ENCODE measurements at regions not wholly inside any gene's neighbourhood (a gene's known extent, or its start where the extent isn't known, plus 50 kb on each side); places are given as distances from the start of the nearest gene placed in this dataset.

DNA sequence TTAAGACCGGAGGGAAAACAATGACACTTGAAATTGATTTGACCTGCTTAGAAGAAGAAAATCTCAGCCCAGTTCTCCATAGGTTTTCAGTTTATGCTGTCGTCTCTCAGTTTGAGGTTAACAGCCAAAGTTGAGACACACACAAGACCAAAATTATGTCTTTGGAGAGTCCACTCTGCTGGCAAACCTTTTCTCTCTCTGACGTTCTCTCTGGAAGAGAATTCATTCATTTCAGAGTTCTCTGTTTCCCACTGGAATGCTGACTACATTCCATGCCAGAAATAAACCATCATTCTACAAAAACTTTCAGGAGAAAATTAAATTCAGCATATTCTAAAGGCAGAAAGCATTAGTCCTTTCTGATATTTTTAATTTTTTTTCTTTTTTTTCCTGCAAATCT, 155.2 kb downstream of the TFAP2A start:
- Histone ChIP-seq H2AFZ (ENCODE audit: low read length) (no peak overlapping the region), H3K9ac (ENCODE audit: extremely low read depth, insufficient read length, low read length) (no peak overlapping the region), H2BK5ac (ENCODE audit: insufficient read length, low read length) (no peak overlapping the region), H3K4me1 (ENCODE audit: insufficient read depth, low read length) (no peaks in the 10 kb centered on the region), H3K4me2 (ENCODE audit: insufficient read depth, insufficient read length, low read length) (no peak overlapping the region), H3K18ac (ENCODE audit: insufficient read length, low read depth, low read length) (no peak overlapping the region), H3K56ac (ENCODE audit: insufficient read length, low read depth, low read length) (no peak overlapping the region), H4K20me1 (ENCODE audit: control insufficient read depth, insufficient read depth, insufficient read length) (no peaks in the 10 kb centered on the region), H4K91ac (ENCODE audit: insufficient read length, low read depth, low read length) (no peak overlapping the region), H2AK5ac (ENCODE audit: insufficient read length, low read length) (no peak overlapping the region), H3K79me2 (ENCODE audit: insufficient read depth, low read length) (no peaks in the 10 kb centered on the region), H3K23me2 (ENCODE audit: insufficient read length, low read depth, low read length, poor library complexity, severe bottlenecking) (no peaks in the 10 kb centered on the region), H3K27ac (ENCODE audit: insufficient read length, low read depth, low read length) (no peak overlapping the region), H3T11ph (ENCODE audit: low read length) (no peak overlapping the region), H2BK12ac (ENCODE audit: insufficient read length, low read depth, low read length) (no peak overlapping the region), H3K9me3 (ENCODE audit: control insufficient read depth, low read depth, low read length) (no peaks in the 10 kb centered on the region), H4K8ac (replicated peaks; ENCODE audit: insufficient read length, low read depth, low read length) (no peak overlapping the region), H3K23ac (ENCODE audit: insufficient read length, low read depth, low read length) (no peak overlapping the region), H2BK120ac (ENCODE audit: low read depth, low read length, poor library complexity, severe bottlenecking) (no peak overlapping the region), H2BK20ac (ENCODE audit: low read depth, low read length, poor library complexity, severe bottlenecking) (no peak overlapping the region), H3K4ac (ENCODE audit: low read depth, low read length) (no peak overlapping the region), H3K27me3 (ENCODE audit: insufficient read depth, low read length) (no peaks in the 10 kb centered on the region), H3K14ac (ENCODE audit: insufficient read depth, low read length) (no peak overlapping the region), H4K5ac (ENCODE audit: insufficient read length, low read depth, low read length) (no peak overlapping the region), H3K79me1 (ENCODE audit: insufficient read depth, low read depth, low read length, poor library complexity, severe bottlenecking) (no peaks in the 10 kb centered on the region), H2BK15ac (ENCODE audit: low read depth, low read length) (no peak overlapping the region)
- WGBS (ENCODE audit: extremely low coverage, insufficient read length, low lambda C conversion rate), result no CpG with 5 or more reads among the region's 3 CpGs
- peaks cover 0 to 19% (median 1%) of the 10 kb centered on the region in 3 experiments; a peak in 3 of 7 replicates for H3K36me3 Mint-ChIP-seq (ENCODE audit: insufficient read depth in 1 of 3, low read depth in 3 of 3)
- TF ChIP-seq, protein P1, sequence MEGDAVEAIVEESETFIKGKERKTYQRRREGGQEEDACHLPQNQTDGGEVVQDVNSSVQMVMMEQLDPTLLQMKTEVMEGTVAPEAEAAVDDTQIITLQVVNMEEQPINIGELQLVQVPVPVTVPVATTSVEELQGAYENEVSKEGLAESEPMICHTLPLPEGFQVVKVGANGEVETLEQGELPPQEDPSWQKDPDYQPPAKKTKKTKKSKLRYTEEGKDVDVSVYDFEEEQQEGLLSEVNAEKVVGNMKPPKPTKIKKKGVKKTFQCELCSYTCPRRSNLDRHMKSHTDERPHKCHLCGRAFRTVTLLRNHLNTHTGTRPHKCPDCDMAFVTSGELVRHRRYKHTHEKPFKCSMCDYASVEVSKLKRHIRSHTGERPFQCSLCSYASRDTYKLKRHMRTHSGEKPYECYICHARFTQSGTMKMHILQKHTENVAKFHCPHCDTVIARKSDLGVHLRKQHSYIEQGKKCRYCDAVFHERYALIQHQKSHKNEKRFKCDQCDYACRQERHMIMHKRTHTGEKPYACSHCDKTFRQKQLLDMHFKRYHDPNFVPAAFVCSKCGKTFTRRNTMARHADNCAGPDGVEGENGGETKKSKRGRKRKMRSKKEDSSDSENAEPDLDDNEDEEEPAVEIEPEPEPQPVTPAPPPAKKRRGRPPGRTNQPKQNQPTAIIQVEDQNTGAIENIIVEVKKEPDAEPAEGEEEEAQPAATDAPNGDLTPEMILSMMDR (conservative IDR thresholded peaks at IDR 0.05), result no peak
- H3K27ac Mint-ChIP-seq, result no peak overlapping the region
- no peak overlapping the region for H3K4me3 Mint-ChIP-seq
- DNase-seq, result no peak
- no peaks in the 10 kb centered on the region; a peak in 1 of 4 replicates for H3K4me1 Mint-ChIP-seq
- H3K9me3 Mint-ChIP-seq, result peaks cover 0 to 11% of the 10 kb centered on the region in 2 experiments; a peak in 3 of 5 replicates
- H3K27me3 Mint-ChIP-seq (ENCODE audit: low read depth), result no peaks in the 10 kb centered on the region; the same call in 1 of the 2 replicates

All from H9 (cell line).